HG03060 (cell line): ENCODE measurements at regions not wholly inside any gene's neighbourhood (a gene's known extent, or its start where the extent isn't known, plus 50 kb on each side); places are given as distances from the start of the nearest gene placed in this dataset.
A peak's percentile ranks its signal among the peaks of the same experiment; 100 is the strongest.

ENCODE experiments used
- ATAC-seq: cut with Tn5 transposase; IDR thresholded peaks from one replicate; pipeline ENCODE4 v1.9.1; 2021; ENCODE audit warnings: low read depth, moderate number of reproducible peaks; ENCODE audit not compliant: unreplicated experiment

- ATAC-seq = no peak
These were observed 442.9 kb upstream of the NEGR1 start for GRCh38 chr1:72724951-72725861.

GRCh38 chr1:72705921-72706320 is 423.6 kb upstream of the NEGR1 start:
- no peak for ATAC-seq

GRCh38 chr1:72704841-72705477 is 422.6 kb upstream of the NEGR1 start:
- ATAC-seq = no peak

- no peak for ATAC-seq
These were observed 415.1 kb upstream of the NEGR1 start for GRCh38 chr1:72697410-72697809.

DNA sequence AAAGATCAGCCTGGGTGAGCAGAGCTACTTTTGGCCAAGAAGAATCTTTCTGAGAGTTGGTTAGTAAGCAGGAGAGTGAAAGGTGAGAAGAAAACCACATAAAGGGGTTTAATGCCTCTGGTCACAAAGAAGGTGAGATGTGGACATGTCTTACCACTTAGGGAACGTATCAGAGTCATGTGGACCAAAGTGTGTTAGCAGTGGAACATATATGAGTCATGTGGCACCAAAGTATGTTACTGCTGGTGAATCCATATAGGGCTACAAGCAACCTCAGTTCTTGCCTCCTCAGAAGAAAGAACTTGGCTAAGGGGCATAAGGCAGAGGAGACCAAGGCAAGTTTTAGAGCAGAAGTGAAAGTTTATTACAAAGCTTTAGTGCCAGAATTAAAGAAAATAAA is 411.6 kb upstream of the NEGR1 start:
- ATAC-seq = no peak

DNA sequence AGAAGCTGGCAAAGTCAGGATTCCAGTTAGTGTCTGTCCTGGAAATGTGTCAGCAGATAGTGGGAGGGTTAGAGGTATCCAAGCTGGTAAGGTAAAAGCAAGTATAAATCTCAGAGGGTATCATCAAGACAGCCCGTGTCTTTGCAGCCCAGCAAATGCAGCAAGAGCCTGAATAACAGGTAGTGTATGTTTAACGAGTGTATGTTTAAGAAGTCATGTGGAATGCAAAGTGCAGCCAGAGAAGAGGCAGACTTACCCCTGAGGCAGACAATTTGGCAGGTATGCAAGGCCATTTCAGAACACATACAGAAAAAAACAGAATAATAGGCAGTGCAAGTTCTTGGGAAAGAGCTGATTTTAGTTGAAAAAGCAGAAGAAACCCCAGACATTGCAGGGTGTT is 411.0 kb upstream of the NEGR1 start:
- ATAC-seq = no peak

DNA sequence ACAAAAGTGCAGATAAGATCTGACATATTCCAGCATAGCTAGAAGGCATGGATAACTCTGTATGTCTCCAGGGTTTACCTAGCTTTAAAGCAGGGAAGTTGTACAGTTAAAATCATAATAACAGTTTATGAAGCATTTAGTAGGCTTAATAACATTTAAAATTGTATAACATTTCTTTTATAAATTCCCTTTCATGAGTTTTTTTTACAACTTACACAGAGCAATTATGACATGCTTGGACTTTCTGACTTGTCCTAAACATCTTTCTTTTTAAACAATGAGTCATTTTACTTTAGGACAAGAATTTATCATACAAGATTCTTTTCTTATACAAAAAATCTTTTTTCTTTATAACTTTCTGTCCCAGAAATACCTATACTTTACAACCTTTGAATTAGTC is 408.5 kb upstream of the NEGR1 start:
- no peak for ATAC-seq

DNA sequence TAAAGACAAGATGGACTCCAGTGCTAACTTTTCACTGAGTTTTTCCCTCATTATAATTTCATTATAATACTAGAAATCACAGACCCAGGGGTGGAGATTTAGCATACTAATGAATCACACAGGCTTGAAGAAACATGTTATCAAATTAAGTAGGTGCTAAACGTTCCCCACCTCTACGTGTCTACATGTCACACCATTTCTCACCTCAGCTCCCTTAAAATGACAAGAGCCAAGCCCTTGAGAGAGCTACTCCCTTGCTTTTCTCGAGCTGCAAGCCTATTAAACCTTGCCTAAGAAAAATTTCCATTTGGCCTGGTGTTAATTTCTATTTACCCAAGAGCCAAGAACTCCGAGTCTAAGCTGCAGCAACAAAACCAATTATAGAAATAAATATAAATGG is 396.3 kb upstream of the NEGR1 start:
- no peak for ATAC-seq

DNA sequence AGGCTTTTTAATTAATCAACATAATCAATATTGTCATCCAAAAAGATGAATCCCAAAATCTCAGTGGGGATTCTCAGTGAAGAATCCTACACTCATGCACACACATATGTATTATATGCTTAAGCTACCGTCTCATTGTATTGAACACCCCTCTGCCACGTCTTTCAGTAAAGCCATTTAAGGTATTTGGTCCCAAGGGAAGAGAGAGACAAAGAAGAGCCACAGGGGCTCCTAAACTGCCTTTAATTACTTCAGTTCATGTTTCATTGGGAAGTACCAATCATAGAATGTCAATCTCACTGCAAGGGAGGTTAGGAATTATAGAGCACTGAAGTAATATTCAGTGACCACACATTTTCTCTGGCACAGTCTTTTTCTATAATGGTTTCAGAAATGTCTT is 388.6 kb upstream of the NEGR1 start:
- ATAC-seq = no peak

DNA sequence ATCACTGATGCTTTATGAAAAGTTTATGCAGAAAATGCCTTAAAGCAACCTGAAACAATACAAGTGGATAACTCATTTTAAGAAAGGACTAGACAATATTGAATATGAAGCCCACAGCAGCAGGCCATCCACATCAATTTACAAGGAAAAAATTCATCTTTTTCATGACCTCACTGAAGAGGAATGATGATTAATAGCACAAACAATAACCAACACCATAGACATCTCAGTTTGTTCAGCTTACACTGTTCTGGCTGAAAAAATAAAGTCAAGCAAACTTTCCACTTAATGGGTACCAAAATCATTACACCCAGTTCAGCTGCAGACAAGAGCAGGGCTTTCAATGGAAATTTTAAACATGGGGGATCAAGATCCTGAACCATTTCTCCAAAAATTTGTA is 380.6 kb upstream of the NEGR1 start:
- ATAC-seq = no peak

- ATAC-seq = no peak
These were observed 368.6 kb upstream of the NEGR1 start for GRCh38 chr1:72650843-72651435.

DNA sequence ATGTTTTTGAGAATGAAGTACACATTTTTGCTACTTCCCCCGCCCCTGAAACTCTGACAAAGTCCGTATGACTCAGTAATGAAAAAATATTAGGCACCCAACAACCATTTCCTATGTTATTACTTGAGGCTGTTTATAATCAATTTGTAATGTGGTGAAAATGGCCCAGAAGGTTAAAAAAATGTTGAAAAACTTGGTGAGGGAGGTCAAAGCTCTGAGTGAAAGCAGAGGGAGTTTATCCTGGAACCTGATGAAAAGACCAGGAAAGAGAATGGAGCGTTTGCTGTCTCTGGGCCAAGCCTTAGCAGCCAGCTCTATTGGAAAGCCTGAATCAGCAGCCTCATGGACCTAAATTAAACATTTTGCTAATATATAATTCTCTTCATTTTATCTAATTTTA is 367.7 kb upstream of the NEGR1 start:
- ATAC-seq = no peak

DNA sequence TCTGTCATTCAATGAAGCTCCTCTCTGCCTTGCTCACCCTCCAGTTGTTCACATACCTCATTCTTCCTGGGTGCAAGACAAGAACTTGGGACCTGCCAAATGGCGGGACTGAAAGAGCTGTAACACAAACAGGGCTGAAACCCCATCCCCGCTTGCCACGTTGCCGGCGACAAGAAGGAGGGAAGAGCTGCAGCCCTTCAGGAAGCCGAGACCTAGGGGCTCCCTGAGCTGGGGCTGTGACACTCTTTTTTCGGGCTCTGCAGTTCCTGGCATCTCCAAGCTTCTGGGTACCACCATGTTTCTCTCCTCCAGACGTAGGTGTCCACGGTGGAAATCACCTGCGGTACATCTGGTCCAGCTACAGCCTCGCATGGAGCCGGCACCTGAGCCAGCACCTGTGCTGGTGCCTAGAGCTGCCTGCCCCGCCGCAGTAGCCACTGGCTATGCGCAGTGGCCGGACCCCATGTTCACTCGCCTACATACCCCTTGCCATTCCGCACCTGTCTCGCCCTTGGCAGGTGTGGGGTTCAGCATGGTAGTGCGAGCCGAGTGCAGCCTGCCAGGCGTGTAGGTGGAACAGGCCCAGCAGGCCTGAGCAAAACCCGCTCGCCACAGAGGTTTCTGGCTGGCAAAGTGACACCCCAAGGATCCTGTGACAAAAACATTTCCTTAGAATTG is 367.0 kb upstream of the NEGR1 start:
- ATAC-seq = no peak

GRCh38 chr1:72648465-72648864 is 366.1 kb upstream of the NEGR1 start:
- ATAC-seq = no peak

GRCh38 chr1:72643142-72643541 is 360.8 kb upstream of the NEGR1 start:
- no peak for ATAC-seq

DNA sequence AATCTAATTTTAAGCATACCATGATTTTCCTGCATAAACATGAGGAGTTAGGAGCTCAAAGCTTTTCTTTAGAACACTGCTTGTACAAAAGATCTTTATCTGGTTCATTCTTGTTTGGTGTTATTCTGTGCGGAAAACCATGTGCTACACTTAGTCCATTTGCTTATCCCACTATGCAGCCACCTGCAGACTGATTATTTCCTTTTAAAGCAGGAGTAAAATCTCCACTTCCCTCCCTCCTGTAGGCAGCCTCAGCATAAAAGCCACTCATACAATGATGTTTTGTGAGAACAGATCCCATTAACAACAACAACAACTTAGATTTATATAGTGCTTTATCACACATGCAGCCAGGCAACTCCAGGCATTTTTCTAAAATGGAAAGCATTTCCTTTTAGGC is 355.3 kb upstream of the NEGR1 start:
- ATAC-seq = no peak

- ATAC-seq = no peak
These were observed 354.3 kb upstream of the NEGR1 start for GRCh38 chr1:72636631-72637030.

GRCh38 chr1:72635719-72636118 is 353.4 kb upstream of the NEGR1 start:
- ATAC-seq = no peak

DNA sequence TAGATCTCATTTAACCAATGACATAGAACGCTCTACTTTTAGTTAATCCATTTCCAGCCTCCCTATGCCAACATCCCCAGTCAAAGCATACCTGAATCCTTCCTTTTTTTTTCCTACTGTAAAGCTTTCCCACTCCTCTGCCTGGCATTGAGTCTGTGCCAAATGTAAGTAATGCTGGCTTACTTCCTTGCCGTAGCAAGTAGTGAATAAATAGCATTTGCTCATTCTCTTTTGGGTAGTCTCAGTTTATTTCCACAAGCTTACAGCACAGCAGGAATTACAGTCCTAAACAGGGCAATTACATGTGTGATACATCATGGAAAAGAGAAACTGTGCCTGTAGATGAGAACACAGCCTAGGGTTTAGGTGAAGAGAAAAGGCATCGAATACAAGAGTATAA is 352.6 kb upstream of the NEGR1 start:
- no peak for ATAC-seq

DNA sequence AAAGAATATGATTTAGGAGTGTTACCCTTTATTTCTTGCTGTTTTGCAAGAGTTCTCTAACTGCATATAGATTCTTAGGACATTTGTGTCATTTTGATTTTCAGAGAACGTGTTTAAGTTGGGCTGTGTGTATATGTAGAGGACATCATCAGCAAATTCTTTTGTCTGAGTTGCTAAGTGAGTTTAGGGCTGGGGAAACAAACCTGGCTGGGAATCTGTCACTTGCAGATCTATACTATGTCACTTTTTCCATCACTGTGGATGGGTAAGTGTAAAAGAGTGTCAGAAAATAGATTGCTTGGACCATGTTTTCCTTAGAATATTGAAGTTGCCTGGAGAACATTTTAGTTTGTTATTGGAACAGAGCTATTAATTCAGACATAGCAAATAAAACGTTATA is 349.1 kb upstream of the NEGR1 start:
- ATAC-seq = no peak

DNA sequence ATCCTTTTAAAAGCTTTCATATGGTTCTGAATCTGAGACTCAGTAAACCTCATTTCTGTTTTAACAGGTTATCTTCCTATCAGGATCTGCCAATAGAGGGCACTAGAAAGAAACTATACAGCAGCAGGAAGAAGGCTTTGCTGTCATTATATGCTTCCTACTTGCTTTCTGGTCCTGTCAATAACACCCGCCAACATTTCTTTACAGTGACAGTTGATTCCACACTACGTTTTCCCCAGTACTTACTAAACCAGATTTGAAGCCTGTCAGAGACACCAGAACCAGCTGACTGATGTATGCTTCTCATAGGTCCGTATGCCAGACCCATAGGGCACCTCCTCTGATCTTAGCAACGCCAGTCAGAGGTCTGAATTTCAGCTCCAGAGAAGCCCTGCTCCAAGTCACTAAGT is 341.0 kb upstream of the NEGR1 start:
- peak; percentile 86 for ATAC-seq
